Activated CD4-positive, alpha-beta T cell treated with anti-CD3 and anti-CD28 coated beads, Interleukin-2, amount 10 ng/mL, durations not matched to agents 7 days and 5 days (primary cell): ENCODE measurements at regions not wholly inside any gene's neighbourhood (a gene's known extent, or its start where the extent isn't known, plus 50 kb on each side); places are given as distances from the start of the nearest gene placed in this dataset.

Source experiments
- CTCF ChIA-PET: fragments of 350-600 bp; sonication (Branson Sonifier 250); formaldehyde crosslinking; loops from one replicate; lab custom pipeline; 2021; ENCODE audit warnings: antibody characterized with exemption; lab: Charles Lee
- POLR2A ChIA-PET: fragments of 350-600 bp; sonication (Branson Sonifier 250); formaldehyde crosslinking; loops from one replicate; lab custom pipeline; 2021; ENCODE audit warnings: antibody characterized with exemption; lab: Charles Lee
- DNase-seq: peaks from one replicate; pipeline ENCODE4 v3.0.0-alpha.2; 2020
- H3K27ac Mint-ChIP-seq: one replicate; pipeline ENCODE4 v1.8.0; 2021; ENCODE audit warnings: mild to moderate bottlenecking, moderate library complexity, mixed read lengths
- H3K27me3 Mint-ChIP-seq: one replicate; pipeline ENCODE4 v1.8.0; 2021; ENCODE audit warnings: mixed read lengths
- H3K36me3 Mint-ChIP-seq: one replicate; pipeline ENCODE4 v1.8.0; 2021; ENCODE audit warnings: low read depth, mixed read lengths
- H3K4me1 Mint-ChIP-seq: one replicate; pipeline ENCODE4 v1.8.0; 2021; ENCODE audit warnings: mixed read lengths
- H3K4me3 Mint-ChIP-seq: one replicate; pipeline ENCODE4 v1.8.0; 2021; ENCODE audit warnings: mild to moderate bottlenecking, moderate library complexity, mixed read lengths
- H3K9me3 Mint-ChIP-seq: one replicate; pipeline ENCODE4 v1.8.0; 2021; ENCODE audit warnings: mixed read lengths

DNA sequence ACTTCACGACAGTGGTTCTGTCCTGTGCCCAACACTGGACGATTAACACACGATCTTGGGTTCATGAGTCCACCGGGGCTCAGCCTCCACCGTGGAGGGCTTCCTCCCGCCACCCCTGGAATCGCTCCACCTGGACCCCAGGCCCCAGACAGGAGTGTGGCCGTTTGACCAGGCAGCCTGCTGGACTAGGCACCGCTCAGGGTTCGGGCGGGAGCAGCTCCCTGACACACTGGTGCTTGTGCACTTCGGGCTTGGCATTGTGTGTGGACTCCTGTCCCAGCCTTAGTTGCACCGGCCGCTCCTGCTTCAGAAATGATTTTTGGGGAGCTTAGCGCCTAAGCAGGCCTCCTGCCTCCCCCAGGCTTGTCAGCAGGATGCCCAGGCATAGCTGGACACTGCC lies 617.4 kb upstream of the SALL3 start:
- Mint-ChIP-seq H3K27me3 (no peaks in the 10 kb centered on the region), H3K9me3 (no peaks in the 10 kb centered on the region), H3K4me1 (no peaks in the 10 kb centered on the region), H3K4me3 (no peak overlapping the region), H3K27ac (no peak overlapping the region), H3K36me3 (no peaks in the 10 kb centered on the region)
- no peak for DNase-seq
- CTCF ChIA-PET = no interaction called here
- POLR2A ChIA-PET = no interaction called here

DNA sequence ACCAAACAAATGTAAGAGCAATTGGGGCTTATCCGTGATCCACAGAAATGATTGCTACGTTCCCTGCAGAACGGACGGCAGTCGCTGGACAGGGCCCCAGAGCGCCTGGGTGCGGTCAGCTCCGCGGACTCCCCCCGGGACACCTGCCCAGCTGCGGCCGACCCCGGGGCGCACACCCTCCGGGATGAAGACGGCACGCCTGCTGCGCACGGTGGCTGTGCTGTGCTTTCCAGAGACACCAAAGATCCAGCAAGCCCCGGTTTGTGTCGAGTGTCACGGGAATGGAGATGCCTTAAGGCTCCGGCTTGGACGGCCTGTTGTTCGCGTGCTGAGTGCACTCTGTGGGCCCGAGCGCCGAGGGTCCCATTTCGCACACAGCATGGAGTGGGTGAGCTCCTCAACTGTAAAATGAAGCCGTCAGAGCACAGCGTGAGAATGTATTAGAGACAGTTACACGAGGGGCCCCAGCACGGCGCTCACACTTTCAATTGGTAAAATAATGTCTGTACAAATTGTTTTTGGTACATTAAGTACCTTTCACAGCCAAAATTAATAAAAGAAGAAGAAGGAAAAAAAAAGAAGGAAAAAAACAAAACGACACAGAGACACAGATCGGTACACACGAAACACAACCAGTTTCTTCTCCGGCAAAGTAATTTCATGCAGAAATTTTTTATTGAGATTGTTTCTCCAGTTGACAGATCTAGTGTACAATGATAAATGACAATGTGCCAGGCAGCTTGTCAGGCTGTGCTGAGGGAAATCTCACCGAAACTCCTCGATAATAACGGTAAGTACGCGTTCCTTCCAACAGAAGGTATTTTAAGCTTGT lies 615.8 kb upstream of the SALL3 start:
- no peak for DNase-seq
- no peak overlapping the region for H3K27ac Mint-ChIP-seq
- ChIA-PET CTCF (no interaction called here), POLR2A (no interaction called here)
- H3K36me3 Mint-ChIP-seq = no peaks in the 10 kb centered on the region
- no peaks in the 10 kb centered on the region for H3K4me1 Mint-ChIP-seq
- H3K9me3 Mint-ChIP-seq = no peaks in the 10 kb centered on the region
- H3K27me3 Mint-ChIP-seq = no peaks in the 10 kb centered on the region
- no peak overlapping the region for H3K4me3 Mint-ChIP-seq

DNA sequence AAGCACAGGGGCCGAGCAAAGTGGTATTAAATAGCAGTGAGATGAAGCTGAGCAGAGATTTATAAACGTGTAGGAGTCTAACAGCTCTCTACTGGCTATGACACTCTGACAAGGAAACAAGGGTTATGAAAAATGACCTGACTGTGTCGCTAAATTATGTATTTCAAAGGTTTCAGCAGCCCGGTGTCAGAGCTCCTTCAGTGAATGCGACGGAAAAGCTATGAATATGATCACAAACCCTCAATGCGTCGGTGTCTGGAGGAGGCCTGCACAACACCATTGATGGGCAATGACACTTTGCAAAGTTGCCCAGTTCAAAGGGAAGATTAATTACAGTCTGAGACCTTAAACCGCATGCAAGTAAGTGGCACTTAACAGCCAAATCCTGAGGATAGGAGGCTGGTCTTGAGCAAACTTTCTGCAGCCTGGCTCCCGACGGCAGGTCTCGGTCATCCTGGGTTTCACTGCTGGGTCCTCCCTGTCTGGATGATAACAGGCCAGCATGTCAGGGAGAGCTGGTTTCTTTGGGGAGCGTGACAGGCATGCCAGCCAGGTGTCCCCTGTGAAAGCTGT lies 615.1 kb upstream of the SALL3 start:
- DNase-seq = no peak
- POLR2A ChIA-PET = no interaction called here
- CTCF ChIA-PET = no interaction called here
- Mint-ChIP-seq H3K36me3 (no peaks in the 10 kb centered on the region), H3K4me3 (no peak overlapping the region), H3K27ac (no peak overlapping the region), H3K9me3 (no peaks in the 10 kb centered on the region), H3K27me3 (no peaks in the 10 kb centered on the region), H3K4me1 (no peaks in the 10 kb centered on the region)

DNA sequence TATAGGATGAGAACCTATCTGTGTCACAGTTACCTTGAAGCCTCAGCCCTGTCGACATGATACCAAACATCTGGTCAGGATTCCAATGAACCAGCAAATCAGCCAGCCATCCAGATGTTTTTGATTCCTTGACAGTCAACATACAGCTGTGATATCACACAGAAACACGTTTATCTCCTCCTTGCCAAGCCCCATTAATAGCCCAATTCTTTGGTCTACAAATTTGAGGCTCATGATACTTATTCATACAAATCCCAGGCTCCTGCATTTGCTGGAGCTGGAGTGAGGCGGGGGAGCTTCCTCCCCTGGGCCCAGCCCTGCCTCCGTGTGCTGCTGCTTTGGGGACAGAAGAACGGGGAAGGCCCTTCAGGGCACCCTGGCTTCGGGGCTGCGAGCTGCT lies 611.6 kb upstream of the SALL3 start:
- CTCF ChIA-PET = no interaction called here
- no peaks in the 10 kb centered on the region for H3K36me3 Mint-ChIP-seq
- no peak overlapping the region for H3K4me3 Mint-ChIP-seq
- DNase-seq = no peak
- H3K9me3 Mint-ChIP-seq = no peaks in the 10 kb centered on the region
- no peaks in the 10 kb centered on the region for H3K4me1 Mint-ChIP-seq
- no peaks in the 10 kb centered on the region for H3K27me3 Mint-ChIP-seq
- no peak overlapping the region for H3K27ac Mint-ChIP-seq
- POLR2A ChIA-PET = no interaction called here

DNA sequence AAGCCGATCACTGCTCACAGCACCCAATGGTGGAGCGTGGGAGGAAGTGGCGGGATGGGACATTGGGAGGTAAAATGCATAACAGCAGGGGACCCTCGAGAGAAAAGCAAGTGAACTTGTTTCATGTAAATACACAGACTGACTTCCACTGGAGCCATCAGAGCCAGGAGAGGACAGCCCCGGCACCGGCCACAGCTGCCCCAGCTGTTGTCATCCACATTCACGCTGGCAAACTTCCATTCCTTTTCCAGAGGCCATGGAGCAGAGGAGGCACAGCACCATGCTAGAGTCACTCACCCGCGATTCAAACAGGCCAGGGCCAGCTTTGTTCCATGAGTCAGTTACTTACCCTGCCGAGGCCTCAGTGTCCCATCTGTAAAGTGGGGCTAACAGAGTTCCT lies 610.9 kb upstream of the SALL3 start:
- Mint-ChIP-seq H3K4me1 (no peaks in the 10 kb centered on the region), H3K36me3 (no peaks in the 10 kb centered on the region), H3K4me3 (no peak overlapping the region), H3K27ac (no peak overlapping the region), H3K9me3 (no peaks in the 10 kb centered on the region), H3K27me3 (no peaks in the 10 kb centered on the region)
- DNase-seq = no peak
- CTCF ChIA-PET = no interaction called here
- POLR2A ChIA-PET = no interaction called here

DNA sequence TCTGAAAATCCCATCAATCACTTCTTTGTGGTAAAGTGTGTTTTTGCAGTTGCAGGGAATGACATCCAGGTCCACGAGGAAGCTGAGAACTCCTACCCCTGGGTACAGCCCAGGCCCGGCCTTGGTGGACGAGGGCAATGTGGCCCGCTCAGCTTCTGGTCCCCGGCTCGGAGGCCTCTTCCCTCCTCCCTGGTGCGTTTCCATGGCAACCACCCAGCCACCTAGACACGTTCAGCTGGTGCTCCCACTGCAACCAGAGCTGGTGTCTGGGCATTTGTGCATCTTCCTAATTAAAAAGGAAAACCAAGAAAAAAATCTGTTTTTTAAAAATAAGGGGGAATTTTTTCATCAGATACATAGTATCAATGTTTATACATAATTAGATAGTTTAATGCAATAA lies 603.6 kb upstream of the SALL3 start:
- Mint-ChIP-seq H3K36me3 (no peaks in the 10 kb centered on the region), H3K27ac (no peak overlapping the region), H3K4me3 (no peak overlapping the region), H3K4me1 (no peaks in the 10 kb centered on the region), H3K9me3 (no peaks in the 10 kb centered on the region), H3K27me3 (no peaks in the 10 kb centered on the region)
- DNase-seq = no peak
- ChIA-PET POLR2A (no interaction called here), CTCF (no interaction called here)

DNA sequence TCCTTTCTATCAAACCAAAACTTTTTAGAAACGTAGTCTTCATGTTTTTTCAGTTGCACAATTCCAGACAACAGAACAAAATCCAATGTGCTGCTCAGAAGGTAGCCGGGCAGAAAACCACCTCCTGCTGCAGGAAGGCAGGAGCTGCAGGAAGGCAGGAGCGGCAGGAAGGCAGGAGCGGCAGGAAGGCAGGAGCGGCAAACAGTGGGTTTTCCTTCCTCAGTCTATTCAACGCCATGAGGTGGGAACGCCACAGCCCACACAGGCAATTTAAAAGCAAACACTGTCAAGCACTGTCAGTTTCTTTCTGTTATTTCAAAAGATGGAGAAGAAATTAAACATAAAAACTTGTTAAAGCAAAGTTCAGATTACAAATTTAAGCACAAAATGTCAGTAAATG lies 601.2 kb upstream of the SALL3 start:
- CTCF ChIA-PET = no interaction called here
- POLR2A ChIA-PET = no interaction called here
- no peaks in the 10 kb centered on the region for H3K27me3 Mint-ChIP-seq
- no peaks in the 10 kb centered on the region for H3K36me3 Mint-ChIP-seq
- H3K4me1 Mint-ChIP-seq = no peaks in the 10 kb centered on the region
- no peak overlapping the region for H3K27ac Mint-ChIP-seq
- H3K9me3 Mint-ChIP-seq = no peaks in the 10 kb centered on the region
- no peak for DNase-seq
- H3K4me3 Mint-ChIP-seq = no peak overlapping the region

DNA sequence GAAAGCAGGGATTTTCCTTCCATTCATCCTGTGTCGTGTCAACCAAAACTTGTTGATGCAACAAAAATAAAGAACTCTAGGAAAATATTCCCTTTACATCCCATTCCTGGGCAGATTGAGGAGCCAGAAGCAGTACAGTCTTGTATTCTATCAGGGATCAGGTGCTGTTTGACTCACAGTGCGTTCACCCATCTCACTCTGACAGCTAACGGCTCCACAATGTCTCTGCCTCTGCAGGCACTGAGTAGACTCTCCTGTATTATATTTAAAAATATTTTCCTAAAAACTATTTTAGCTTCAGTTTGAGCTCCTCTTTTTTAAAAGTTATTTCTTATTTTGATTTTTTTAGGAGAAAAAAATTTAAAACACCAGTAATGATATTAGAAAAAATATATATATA lies 600.6 kb upstream of the SALL3 start:
- ChIA-PET CTCF (no interaction called here), POLR2A (no interaction called here)
- no peak overlapping the region for H3K27ac Mint-ChIP-seq

DNA sequence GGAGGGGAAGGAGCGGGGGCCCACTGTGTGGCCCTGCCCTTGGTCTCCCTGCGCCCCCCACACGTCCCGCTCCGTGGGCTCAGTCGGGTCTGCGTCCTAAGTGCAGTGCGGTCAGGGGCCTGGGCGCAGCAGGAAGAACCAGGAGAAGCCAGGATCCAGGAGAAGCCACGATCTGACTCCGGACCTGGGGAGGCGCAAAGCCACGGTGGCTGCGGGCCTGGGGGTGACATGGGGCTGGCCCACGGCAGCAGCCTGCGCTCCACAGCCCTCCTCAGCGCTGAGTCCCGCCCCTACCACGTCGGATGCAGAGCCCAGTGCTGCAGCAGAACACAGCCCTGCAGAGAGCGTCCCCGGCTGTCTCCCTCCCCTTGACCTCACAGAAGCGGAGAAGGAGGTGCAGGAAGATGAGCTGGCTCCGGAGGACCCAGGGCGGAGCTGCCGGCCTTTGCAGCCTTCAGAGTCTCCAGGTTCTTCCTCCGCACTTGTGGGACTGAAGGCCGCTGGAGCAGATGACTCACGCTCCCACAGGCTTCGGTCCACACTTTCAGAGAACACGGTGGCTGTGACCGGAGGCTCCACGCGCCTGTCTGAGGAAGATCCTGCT lies 589.2 kb upstream of the SALL3 start:
- no peak for DNase-seq
- Mint-ChIP-seq H3K27ac (no peak overlapping the region), H3K4me3 (no peak overlapping the region), H3K27me3 (no peaks in the 10 kb centered on the region), H3K9me3 (peaks cover 10% of the 10 kb centered on the region), H3K36me3 (no peaks in the 10 kb centered on the region), H3K4me1 (no peaks in the 10 kb centered on the region)
- ChIA-PET POLR2A (no interaction called here), CTCF (no interaction called here)

More for the DNA sequence above, 600.6 kb upstream of the SALL3 start:
- DNase-seq = no peak
- H3K9me3 Mint-ChIP-seq = no peaks in the 10 kb centered on the region
- H3K4me3 Mint-ChIP-seq = no peak overlapping the region
- no peaks in the 10 kb centered on the region for H3K27me3 Mint-ChIP-seq
- no peaks in the 10 kb centered on the region for H3K4me1 Mint-ChIP-seq
- no peaks in the 10 kb centered on the region for H3K36me3 Mint-ChIP-seq

DNA sequence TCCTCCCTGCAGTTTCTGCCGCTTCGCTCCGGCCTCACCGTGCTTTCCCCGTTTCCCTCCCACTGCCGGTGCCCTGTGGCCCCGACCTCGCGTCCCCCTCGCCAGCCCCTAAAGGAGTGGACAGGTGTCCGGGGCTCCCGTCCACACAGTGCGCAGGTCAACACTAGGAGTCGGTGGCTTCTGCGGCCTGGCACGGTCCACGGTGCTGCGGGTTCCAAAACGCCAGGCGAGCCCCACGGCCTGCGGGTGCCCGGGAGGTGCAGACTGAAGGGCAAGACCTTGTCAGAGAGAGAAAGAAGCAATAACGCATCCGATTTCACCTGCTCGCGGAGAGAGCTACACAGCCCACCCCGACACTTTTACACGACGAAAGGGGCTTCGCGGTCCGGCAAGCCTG lies 588.7 kb upstream of the SALL3 start:
- POLR2A ChIA-PET = no interaction called here
- CTCF ChIA-PET = no interaction called here
- no peaks in the 10 kb centered on the region for H3K36me3 Mint-ChIP-seq

DNA sequence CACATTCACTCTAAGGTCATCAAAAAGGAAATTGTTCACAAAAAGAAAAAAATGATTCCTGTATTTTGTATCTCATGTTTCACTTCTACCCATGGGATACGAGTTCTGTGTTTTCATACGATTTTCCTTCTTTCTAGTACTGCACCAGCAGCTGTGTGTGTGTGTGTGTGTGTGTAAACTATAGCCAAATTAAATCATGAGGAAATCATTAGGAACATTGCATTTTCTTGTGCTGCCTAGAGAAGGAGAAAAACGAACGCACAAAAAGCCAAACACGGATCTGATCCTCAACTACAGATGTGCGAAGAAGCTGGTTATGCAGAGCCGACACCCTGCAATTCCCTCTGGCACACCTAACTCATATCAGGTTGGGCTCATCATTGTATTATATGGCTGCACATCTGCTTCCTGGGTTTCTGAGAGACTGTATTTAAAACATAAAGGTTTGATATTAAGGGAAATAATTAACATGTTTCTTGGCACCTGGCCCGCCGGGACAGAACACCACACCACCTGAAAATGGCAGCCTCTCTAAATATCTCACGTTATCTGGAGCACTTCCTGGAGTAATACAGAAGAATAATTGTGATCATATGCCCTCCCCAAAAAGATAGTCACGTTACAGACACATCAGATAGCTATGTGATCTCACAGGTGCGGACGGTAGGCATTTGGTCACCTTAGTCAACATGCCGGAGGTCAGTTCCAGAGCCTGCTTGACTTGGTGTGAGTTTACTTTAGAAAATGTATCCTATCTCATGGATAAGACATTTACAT lies 586.3 kb upstream of the SALL3 start:
- Mint-ChIP-seq H3K27ac (no peak overlapping the region), H3K36me3 (no peaks in the 10 kb centered on the region), H3K27me3 (no peaks in the 10 kb centered on the region), H3K4me3 (no peak overlapping the region), H3K9me3 (peaks cover 2% of the 10 kb centered on the region), H3K4me1 (no peaks in the 10 kb centered on the region)
- no peak for DNase-seq
- ChIA-PET POLR2A (no interaction called here), CTCF (no interaction called here)

More for the DNA sequence above, 588.7 kb upstream of the SALL3 start:
- no peak for DNase-seq
- no peaks in the 10 kb centered on the region for H3K27me3 Mint-ChIP-seq
- peaks cover 9% of the 10 kb centered on the region for H3K9me3 Mint-ChIP-seq
- no peak overlapping the region for H3K4me3 Mint-ChIP-seq
- H3K27ac Mint-ChIP-seq = no peak overlapping the region
- no peaks in the 10 kb centered on the region for H3K4me1 Mint-ChIP-seq

DNA sequence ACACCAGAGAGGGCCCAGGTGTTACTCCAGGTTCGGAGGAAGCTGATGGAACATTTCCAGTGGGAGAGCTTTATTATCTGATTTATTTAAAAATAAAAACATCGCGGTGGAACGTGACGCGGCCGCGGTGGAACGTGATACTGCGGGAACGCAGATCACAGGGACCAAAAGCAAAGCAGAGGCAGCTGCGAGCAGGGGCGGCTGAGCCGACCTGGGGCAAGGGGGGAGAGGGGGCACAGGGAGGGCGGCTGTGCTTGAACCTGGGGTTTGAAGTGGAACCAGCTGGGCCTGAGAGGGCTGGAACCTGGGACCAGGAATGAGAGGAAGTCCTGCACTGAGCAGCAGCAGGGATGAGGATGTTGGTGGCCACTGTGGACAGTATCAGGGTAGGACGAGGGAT lies 583.5 kb upstream of the SALL3 start:
- H3K36me3 Mint-ChIP-seq = no peaks in the 10 kb centered on the region
- no peaks in the 10 kb centered on the region for H3K9me3 Mint-ChIP-seq
- ChIA-PET POLR2A (no interaction called here), CTCF (interaction anchor here (0.9 kb wide), 1 partner anchor 10 kb away, joined by 3 read pairs; no protein-coding TSS in a partner anchor)
- no peaks in the 10 kb centered on the region for H3K27me3 Mint-ChIP-seq
- H3K4me1 Mint-ChIP-seq = no peaks in the 10 kb centered on the region
- no peak overlapping the region for H3K27ac Mint-ChIP-seq
- H3K4me3 Mint-ChIP-seq = no peak overlapping the region
- no peak for DNase-seq

DNA sequence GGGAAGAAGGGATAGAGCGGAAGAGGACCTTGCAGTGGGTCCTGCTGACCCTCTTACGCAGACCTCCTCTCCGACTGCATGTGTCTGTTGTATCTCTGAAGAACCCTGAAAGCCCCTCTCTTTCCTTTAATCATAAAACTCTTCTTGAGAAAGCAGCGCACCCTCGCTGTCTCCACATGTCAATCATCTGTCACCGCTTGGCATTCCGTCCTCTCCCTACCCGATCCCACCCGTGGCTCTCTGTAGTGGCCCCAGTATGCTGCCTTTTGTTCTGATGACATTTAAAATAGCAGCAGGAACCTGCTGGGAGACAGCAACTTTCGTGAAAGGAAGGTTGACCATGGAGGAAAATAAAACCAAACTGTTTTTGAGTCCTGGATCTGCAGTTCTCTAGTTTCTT lies 582.9 kb upstream of the SALL3 start:
- Mint-ChIP-seq H3K4me3 (no peak overlapping the region), H3K27me3 (no peaks in the 10 kb centered on the region), H3K9me3 (no peaks in the 10 kb centered on the region), H3K36me3 (no peaks in the 10 kb centered on the region), H3K27ac (no peak overlapping the region), H3K4me1 (no peaks in the 10 kb centered on the region)
- ChIA-PET POLR2A (no interaction called here), CTCF (no interaction called here)
- DNase-seq = no peak
